GM23338 (cell line): ENCODE measurements at regions not wholly inside any gene's neighbourhood (a gene's known extent, or its start where the extent isn't known, plus 50 kb on each side); places are given as distances from the start of the nearest gene placed in this dataset.

Experiments used
- CREB1 ChIP-seq: fragments of 250-450 bp; sonication (Bioruptor Pico); IDR thresholded peaks from 2 replicates; pipeline ENCODE4 v1.5.0; 2020; ENCODE audit warnings: low read depth, mild to moderate bottlenecking, moderate library complexity
- ETS1 ChIP-seq: IDR thresholded peaks from 2 replicates; pipeline ENCODE4 v1.6.1; 2016; ENCODE audit warnings: antibody characterized with exemption
- JUNB ChIP-seq: IDR thresholded peaks from one replicate; pipeline ENCODE4 v1.6.1; 2016; ENCODE audit warnings: antibody characterized with exemption; ENCODE audit not compliant: unreplicated experiment
- REST ChIP-seq: IDR thresholded peaks from one replicate; pipeline ENCODE4 v1.6.1; 2018; ENCODE audit warnings: antibody characterized with exemption; ENCODE audit not compliant: unreplicated experiment
- ZNF114 ChIP-seq: fragments of 250-450 bp; sonication (Bioruptor Pico); IDR thresholded peaks from 2 replicates; pipeline ENCODE4 v1.5.0; 2020; ENCODE audit warnings: mild to moderate bottlenecking, moderate library complexity
- TF ChIP-seq, protein P1 (sequence below): fragments of 250-450 bp; sonication (Bioruptor Pico); IDR thresholded peaks from 2 replicates; pipeline ENCODE4 v1.5.0; 2020; ENCODE audit warnings: mild to moderate bottlenecking, moderate library complexity

- TF ChIP-seq, protein P1, sequence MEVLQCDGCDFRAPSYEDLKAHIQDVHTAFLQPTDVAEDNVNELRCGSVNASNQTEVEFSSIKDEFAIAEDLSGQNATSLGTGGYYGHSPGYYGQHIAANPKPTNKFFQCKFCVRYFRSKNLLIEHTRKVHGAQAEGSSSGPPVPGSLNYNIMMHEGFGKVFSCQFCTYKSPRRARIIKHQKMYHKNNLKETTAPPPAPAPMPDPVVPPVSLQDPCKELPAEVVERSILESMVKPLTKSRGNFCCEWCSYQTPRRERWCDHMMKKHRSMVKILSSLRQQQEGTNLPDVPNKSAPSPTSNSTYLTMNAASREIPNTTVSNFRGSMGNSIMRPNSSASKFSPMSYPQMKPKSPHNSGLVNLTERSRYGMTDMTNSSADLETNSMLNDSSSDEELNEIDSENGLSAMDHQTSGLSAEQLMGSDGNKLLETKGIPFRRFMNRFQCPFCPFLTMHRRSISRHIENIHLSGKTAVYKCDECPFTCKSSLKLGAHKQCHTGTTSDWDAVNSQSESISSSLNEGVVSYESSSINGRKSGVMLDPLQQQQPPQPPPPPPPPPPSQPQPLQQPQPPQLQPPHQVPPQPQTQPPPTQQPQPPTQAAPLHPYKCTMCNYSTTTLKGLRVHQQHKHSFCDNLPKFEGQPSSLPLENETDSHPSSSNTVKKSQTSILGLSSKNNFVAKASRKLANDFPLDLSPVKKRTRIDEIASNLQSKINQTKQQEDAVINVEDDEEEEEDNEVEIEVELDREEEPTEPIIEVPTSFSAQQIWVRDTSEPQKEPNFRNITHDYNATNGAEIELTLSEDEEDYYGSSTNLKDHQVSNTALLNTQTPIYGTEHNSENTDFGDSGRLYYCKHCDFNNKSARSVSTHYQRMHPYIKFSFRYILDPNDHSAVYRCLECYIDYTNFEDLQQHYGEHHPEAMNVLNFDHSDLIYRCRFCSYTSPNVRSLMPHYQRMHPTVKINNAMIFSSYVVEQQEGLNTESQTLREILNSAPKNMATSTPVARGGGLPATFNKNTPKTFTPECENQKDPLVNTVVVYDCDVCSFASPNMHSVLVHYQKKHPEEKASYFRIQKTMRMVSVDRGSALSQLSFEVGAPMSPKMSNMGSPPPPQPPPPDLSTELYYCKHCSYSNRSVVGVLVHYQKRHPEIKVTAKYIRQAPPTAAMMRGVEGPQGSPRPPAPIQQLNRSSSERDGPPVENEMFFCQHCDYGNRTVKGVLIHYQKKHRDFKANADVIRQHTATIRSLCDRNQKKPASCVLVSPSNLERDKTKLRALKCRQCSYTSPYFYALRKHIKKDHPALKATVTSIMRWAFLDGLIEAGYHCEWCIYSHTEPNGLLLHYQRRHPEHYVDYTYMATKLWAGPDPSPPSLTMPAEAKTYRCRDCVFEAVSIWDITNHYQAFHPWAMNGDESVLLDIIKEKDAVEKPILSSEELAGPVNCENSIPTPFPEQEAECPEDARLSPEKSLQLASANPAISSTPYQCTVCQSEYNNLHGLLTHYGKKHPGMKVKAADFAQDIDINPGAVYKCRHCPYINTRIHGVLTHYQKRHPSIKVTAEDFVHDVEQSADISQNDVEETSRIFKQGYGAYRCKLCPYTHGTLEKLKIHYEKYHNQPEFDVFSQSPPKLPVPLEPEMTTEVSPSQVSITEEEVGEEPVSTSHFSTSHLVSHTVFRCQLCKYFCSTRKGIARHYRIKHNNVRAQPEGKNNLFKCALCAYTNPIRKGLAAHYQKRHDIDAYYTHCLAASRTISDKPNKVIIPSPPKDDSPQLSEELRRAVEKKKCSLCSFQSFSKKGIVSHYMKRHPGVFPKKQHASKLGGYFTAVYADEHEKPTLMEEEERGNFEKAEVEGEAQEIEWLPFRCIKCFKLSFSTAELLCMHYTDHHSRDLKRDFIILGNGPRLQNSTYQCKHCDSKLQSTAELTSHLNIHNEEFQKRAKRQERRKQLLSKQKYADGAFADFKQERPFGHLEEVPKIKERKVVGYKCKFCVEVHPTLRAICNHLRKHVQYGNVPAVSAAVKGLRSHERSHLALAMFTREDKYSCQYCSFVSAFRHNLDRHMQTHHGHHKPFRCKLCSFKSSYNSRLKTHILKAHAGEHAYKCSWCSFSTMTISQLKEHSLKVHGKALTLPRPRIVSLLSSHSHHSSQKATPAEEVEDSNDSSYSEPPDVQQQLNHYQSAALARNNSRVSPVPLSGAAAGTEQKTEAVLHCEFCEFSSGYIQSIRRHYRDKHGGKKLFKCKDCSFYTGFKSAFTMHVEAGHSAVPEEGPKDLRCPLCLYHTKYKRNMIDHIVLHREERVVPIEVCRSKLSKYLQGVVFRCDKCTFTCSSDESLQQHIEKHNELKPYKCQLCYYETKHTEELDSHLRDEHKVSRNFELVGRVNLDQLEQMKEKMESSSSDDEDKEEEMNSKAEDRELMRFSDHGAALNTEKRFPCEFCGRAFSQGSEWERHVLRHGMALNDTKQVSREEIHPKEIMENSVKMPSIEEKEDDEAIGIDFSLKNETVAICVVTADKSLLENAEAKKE (CRISPR knock-in tag) = no peak
- TF ChIP-seq ZNF114 (CRISPR knock-in tag) = no peak
- no peak for TF ChIP-seq CREB1 (CRISPR knock-in tag)
- no peak for TF ChIP-seq JUNB
- TF ChIP-seq ETS1 = no peak
- TF ChIP-seq REST = no peak
Observed at GRCh38 chr3:124439603-124440002, 290.6 kb upstream of the UMPS start (continued).
